ENCODE measurements at regions not wholly inside any gene's neighbourhood (a gene's known extent, or its start where the extent isn't known, plus 50 kb on each side); places are given as distances from the start of the nearest gene placed in this dataset.
"Not testable (repeated sequence)": the region's sequence is repeated elsewhere in the genome, so short reads cannot be mapped to it uniquely, and the experiment has no call there.

GRCh38 chr11:13135385-13136271 lies 126.5 kb downstream of the RASSF10 start:
- no peak for DNase-seq (ENCODE audit: low spot score)

- DNase-seq (ENCODE audit: low spot score) = no peak
Observed at GRCh38 chr11:13136272-13136596, 127.1 kb downstream of the RASSF10 start.

- DNase-seq (ENCODE audit: low spot score) = no peak
Observed at GRCh38 chr11:13137844-13138301, 128.8 kb downstream of the RASSF10 start.

- not testable (repeated sequence) for DNase-seq (ENCODE audit: low spot score)
Observed at GRCh38 chr11:13139085-13139484, 130.0 kb downstream of the RASSF10 start.

- DNase-seq (ENCODE audit: low spot score) = no peak
Observed at GRCh38 chr11:13140028-13140870, 131.1 kb downstream of the RASSF10 start.

GRCh38 chr11:13140873-13141655 lies 131.9 kb downstream of the RASSF10 start:
- DNase-seq (ENCODE audit: low spot score) = no peak

GRCh38 chr11:13141731-13142709 lies 132.9 kb downstream of the RASSF10 start:
- no peak for DNase-seq (ENCODE audit: low spot score)

- no peak for DNase-seq (ENCODE audit: low spot score)
Observed at GRCh38 chr11:13143486-13144297, 133.9 kb upstream of the BMAL1 start.

- DNase-seq (ENCODE audit: low spot score) = no peak
Observed at GRCh38 chr11:13145461-13145860, 132.1 kb upstream of the BMAL1 start.

GRCh38 chr11:13149991-13150390 lies 127.6 kb upstream of the BMAL1 start:
- no peak for DNase-seq (ENCODE audit: low spot score)

GRCh38 chr11:13150487-13150886 lies 127.1 kb upstream of the BMAL1 start:
- no peak for DNase-seq (ENCODE audit: low spot score)

GRCh38 chr11:13152264-13152663 lies 125.3 kb upstream of the BMAL1 start:
- DNase-seq (ENCODE audit: low spot score) = no peak

- no peak for DNase-seq (ENCODE audit: low spot score)
Observed at GRCh38 chr11:13152736-13153541, 124.7 kb upstream of the BMAL1 start.

- not testable (repeated sequence) for DNase-seq (ENCODE audit: low spot score)
Observed at GRCh38 chr11:13154374-13154773, 123.2 kb upstream of the BMAL1 start.

- DNase-seq (ENCODE audit: low spot score) = no peak
Observed at GRCh38 chr11:13160346-13160745, 117.2 kb upstream of the BMAL1 start.

- no peak for DNase-seq (ENCODE audit: low spot score)
Observed at GRCh38 chr11:13160806-13161205, 116.8 kb upstream of the BMAL1 start.

GRCh38 chr11:13163158-13163557 lies 114.4 kb upstream of the BMAL1 start:
- DNase-seq (ENCODE audit: low spot score) = no peak

- DNase-seq (ENCODE audit: low spot score) = no peak
Observed at GRCh38 chr11:13166036-13166435, 111.6 kb upstream of the BMAL1 start.

GRCh38 chr11:13168271-13168670 lies 109.3 kb upstream of the BMAL1 start:
- DNase-seq (ENCODE audit: low spot score) = no peak
